HL-60 (cell line): ENCODE measurements at regions not wholly inside any gene's neighbourhood (a gene's known extent, or its start where the extent isn't known, plus 50 kb on each side); places are given as distances from the start of the nearest gene placed in this dataset.

Experiments
- DNase-seq, 2 experiments: peaks; one replicate each; pipeline ENCODE4 v3.0.0-alpha.2; 2010 to 2020; ENCODE audit warnings: low read depth in 1 of 2, low spot score in 1 of 2
- H3K27ac ChIP-seq: fragments of 250-450 bp; sonication (Bioruptor Pico); replicated peaks from 2 replicates; pipeline ENCODE4 v1.5.1; 2020; ENCODE audit warnings: mild to moderate bottlenecking, moderate library complexity
- H3K27me3 ChIP-seq: fragments of 250-450 bp; sonication (Bioruptor Pico); 2 replicates; pipeline ENCODE4 v1.5.1; 2021; ENCODE audit warnings: mild to moderate bottlenecking, moderate library complexity; ENCODE audit not compliant: insufficient read depth, poor library complexity, severe bottlenecking
- H3K4me3 ChIP-seq: replicated peaks from 2 replicates; pipeline ENCODE4 v1.5.1; 2011; ENCODE audit warnings: mild to moderate bottlenecking, control low read depth, low read length; ENCODE audit not compliant: insufficient read depth
- CTCF ChIP-seq: IDR thresholded peaks from one replicate; pipeline ENCODE4 v1.5.1; 2011; ENCODE audit warnings: low read length, control low read depth, inconsistent platforms; ENCODE audit not compliant: insufficient read depth
- GABPA ChIP-seq: IDR thresholded peaks from 2 replicates; pipeline ENCODE4 v1.6.1; 2012; ENCODE audit warnings: low read depth
- POLR2AphosphoS5 ChIP-seq: IDR thresholded peaks from 2 replicates; pipeline ENCODE4 v1.6.1; 2012; ENCODE audit warnings: low read depth
- REST ChIP-seq: IDR thresholded peaks from 2 replicates; pipeline ENCODE4 v1.6.1; 2012; ENCODE audit warnings: low read depth; ENCODE audit not compliant: insufficient replicate concordance
- SPI1 ChIP-seq: IDR thresholded peaks from 2 replicates; pipeline ENCODE4 v1.6.1; 2012; ENCODE audit warnings: low read depth, mild to moderate bottlenecking, borderline replicate concordance

- DNase-seq = no peak
- TF ChIP-seq SPI1 = no peak
- no peak for TF ChIP-seq CTCF
- TF ChIP-seq POLR2AphosphoS5 = no peak
- no peak for TF ChIP-seq REST
- TF ChIP-seq GABPA = no peak
Measured at GRCh38 chr21:17427831-17428483, 84.9 kb upstream of the CXADR start.

GRCh38 chr21:17428484-17428869 is 84.4 kb upstream of the CXADR start:
- H3K27ac ChIP-seq = no peak overlapping the region
- no peak overlapping the region for H3K4me3 ChIP-seq
- TF ChIP-seq SPI1 (no peak), REST (no peak), GABPA (no peak), CTCF (no peak), POLR2AphosphoS5 (no peak)
- DNase-seq = no peak
- H3K27me3 ChIP-seq = no peaks in the 10 kb centered on the region

More at GRCh38 chr21:17427831-17428483, 84.9 kb upstream of the CXADR start:
- Histone ChIP-seq H3K27ac (no peak overlapping the region), H3K27me3 (no peaks in the 10 kb centered on the region), H3K4me3 (no peak overlapping the region)

GRCh38 chr21:17428980-17429379 is 83.9 kb upstream of the CXADR start:
- H3K27ac ChIP-seq = no peak overlapping the region
- H3K4me3 ChIP-seq = no peak overlapping the region
- no peak for DNase-seq
- TF ChIP-seq SPI1 (no peak), GABPA (no peak), CTCF (no peak), REST (no peak), POLR2AphosphoS5 (no peak)
- H3K27me3 ChIP-seq = no peaks in the 10 kb centered on the region
